SU-DHL-6 (cell line): ENCODE measurements at regions not wholly inside any gene's neighbourhood (a gene's known extent, or its start where the extent isn't known, plus 50 kb on each side); places are given as distances from the start of the nearest gene placed in this dataset.

ENCODE experiments used
- H2AFZ ChIP-seq: fragments of 200-600 bp; sonication (generic); 2 replicates; pipeline ENCODE4 v1.6.1; 2014; ENCODE audit warnings: low read depth, mild to moderate bottlenecking, moderate library complexity, mixed read lengths, antibody characterized with exemption, low read length; ENCODE audit not compliant: severe bottlenecking
- H3F3A ChIP-seq: fragments of 200-600 bp; shearing (Covaris generic); 2 replicates; pipeline ENCODE4 v1.6.0; 2016; ENCODE audit warnings: antibody characterized with exemption, mild to moderate bottlenecking; ENCODE audit not compliant: insufficient read depth
- H3K27ac ChIP-seq: fragments of 200-600 bp; sonication (generic); 2 replicates; pipeline ENCODE4 v1.5.1; 2016; ENCODE audit warnings: low read depth, mild to moderate bottlenecking, low read length, moderate library complexity, mixed read lengths
- H3K27me3 ChIP-seq: fragments of 200-600 bp; sonication (generic), shearing (Covaris generic); 2 replicates; pipeline ENCODE4 v1.6.0; 2014; ENCODE audit warnings: mild to moderate bottlenecking, low read length
- H3K36me3 ChIP-seq: fragments of 200-600 bp; sonication (generic); 2 replicates; pipeline ENCODE4 v1.6.1; 2014; ENCODE audit warnings: mild to moderate bottlenecking, low read length, mixed read lengths
- H3K4me2 ChIP-seq: fragments of 300-600, 200-600 bp; shearing (Covaris generic), sonication (generic); 2 replicates; pipeline ENCODE4 v1.6.0; 2014; ENCODE audit warnings: low read length, low read depth, mild to moderate bottlenecking; ENCODE audit not compliant: poor library complexity, severe bottlenecking
- H3K4me3 ChIP-seq: fragments of 200-600 bp; sonication (generic); 2 replicates; pipeline ENCODE4 v1.5.1; 2014; ENCODE audit warnings: antibody characterized with exemption, low read length, mild to moderate bottlenecking, mixed read lengths; ENCODE audit not compliant: insufficient read depth, poor library complexity, severe bottlenecking
- H3K79me2 ChIP-seq: fragments of 200-600 bp; sonication (generic); 2 replicates; pipeline ENCODE4 v1.6.1; 2014; ENCODE audit warnings: mild to moderate bottlenecking, low read length, moderate library complexity; ENCODE audit not compliant: insufficient read depth
- H3K9ac ChIP-seq: fragments of 200-600 bp; sonication (generic); 2 replicates; pipeline ENCODE4 v1.7.0; 2014; ENCODE audit warnings: mild to moderate bottlenecking, low read length
- H3K9me2 ChIP-seq: fragments of 200-600 bp; sonication (generic); replicated peaks from 2 replicates; pipeline ENCODE4 v1.6.1; 2014; ENCODE audit warnings: low read length; ENCODE audit not compliant: insufficient read depth
- H3K9me3 ChIP-seq: fragments of 200-600 bp; sonication (generic); 2 replicates; pipeline ENCODE4 v1.6.1; 2014; ENCODE audit warnings: low read length, mixed read lengths; ENCODE audit not compliant: insufficient read depth
- H4K20me1 ChIP-seq: fragments of 200-600 bp; sonication (generic); 2 replicates; pipeline ENCODE4 v1.6.1; 2014; ENCODE audit warnings: low read depth, mild to moderate bottlenecking, antibody characterized with exemption, low read length, moderate library complexity, mixed read lengths
- EZH2phosphoT487 ChIP-seq: fragments of 200-600 bp; sonication (generic), shearing (Covaris generic); conservative IDR thresholded peaks from 2 replicates; pipeline ENCODE4 v1.6.1; 2018; ENCODE audit warnings: mild to moderate bottlenecking, antibody characterized with exemption, low read length, moderate library complexity, mixed read lengths
- TF ChIP-seq, protein P1 (sequence below): fragments of 200-600 bp; sonication (generic); IDR thresholded peaks from one replicate; pipeline ENCODE4 v1.5.1; 2017; ENCODE audit warnings: antibody characterized with exemption, mild to moderate bottlenecking, low read length, moderate library complexity; ENCODE audit not compliant: insufficient read depth, poor library complexity, severe bottlenecking

DNA sequence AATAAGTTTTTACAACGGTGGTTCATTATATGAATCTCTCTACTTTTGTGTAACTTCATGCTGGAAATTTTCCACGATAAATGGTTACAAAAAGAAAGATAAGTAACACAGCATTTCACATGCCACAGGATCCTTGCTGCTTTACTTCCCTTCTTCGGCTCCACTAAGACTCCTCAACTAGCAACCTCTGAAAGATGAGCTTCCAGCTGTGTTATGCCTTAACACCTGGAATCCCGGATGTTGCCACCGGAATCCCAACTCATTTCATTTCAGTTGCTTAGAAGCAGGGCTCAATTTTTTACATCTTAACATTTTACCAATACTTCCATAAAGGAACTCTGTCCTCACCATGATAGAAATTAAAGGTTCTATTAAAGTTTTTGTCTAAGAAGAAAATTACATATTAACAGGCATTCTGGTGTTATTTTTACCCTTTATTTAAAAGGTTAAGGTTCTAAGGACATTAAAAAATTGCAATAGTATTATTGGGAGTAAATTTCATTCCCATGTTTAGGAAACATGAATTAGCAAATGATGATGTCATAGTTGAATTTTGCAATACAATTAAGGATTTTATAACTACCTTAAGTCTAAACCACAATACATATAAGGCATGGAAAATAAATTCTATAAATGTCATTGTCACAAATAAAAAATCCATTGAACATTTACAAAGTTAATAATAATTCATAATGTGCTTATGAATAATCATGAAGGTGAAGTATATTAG is 57.1 kb upstream of the IL6 start:
- Histone ChIP-seq H4K20me1 (no peaks in the 10 kb centered on the region), H3K4me3 (no peak overlapping the region), H3K79me2 (no peaks in the 10 kb centered on the region), H3K9me3 (no peaks in the 10 kb centered on the region), H3K4me2 (no peak overlapping the region), H3K9me2 (no peaks in the 10 kb centered on the region), H3K27ac (no peak overlapping the region), H3K36me3 (no peaks in the 10 kb centered on the region), H3K9ac (no peak overlapping the region), H3K27me3 (no peaks in the 10 kb centered on the region), H3F3A (no peaks in the 10 kb centered on the region), H2AFZ (no peak overlapping the region)
- TF ChIP-seq, protein P1, sequence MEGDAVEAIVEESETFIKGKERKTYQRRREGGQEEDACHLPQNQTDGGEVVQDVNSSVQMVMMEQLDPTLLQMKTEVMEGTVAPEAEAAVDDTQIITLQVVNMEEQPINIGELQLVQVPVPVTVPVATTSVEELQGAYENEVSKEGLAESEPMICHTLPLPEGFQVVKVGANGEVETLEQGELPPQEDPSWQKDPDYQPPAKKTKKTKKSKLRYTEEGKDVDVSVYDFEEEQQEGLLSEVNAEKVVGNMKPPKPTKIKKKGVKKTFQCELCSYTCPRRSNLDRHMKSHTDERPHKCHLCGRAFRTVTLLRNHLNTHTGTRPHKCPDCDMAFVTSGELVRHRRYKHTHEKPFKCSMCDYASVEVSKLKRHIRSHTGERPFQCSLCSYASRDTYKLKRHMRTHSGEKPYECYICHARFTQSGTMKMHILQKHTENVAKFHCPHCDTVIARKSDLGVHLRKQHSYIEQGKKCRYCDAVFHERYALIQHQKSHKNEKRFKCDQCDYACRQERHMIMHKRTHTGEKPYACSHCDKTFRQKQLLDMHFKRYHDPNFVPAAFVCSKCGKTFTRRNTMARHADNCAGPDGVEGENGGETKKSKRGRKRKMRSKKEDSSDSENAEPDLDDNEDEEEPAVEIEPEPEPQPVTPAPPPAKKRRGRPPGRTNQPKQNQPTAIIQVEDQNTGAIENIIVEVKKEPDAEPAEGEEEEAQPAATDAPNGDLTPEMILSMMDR: no peak
- no peak for TF ChIP-seq EZH2phosphoT487

GRCh38 chr7:22668971-22669401 is 58.0 kb upstream of the IL6 start:
- H3K27ac ChIP-seq: no peak overlapping the region
- H3F3A ChIP-seq: no peaks in the 10 kb centered on the region
- H4K20me1 ChIP-seq: no peaks in the 10 kb centered on the region
- H3K9me3 ChIP-seq: no peaks in the 10 kb centered on the region
- H3K9me2 ChIP-seq: no peaks in the 10 kb centered on the region
- H2AFZ ChIP-seq: no peak overlapping the region
- no peaks in the 10 kb centered on the region for H3K36me3 ChIP-seq
- no peaks in the 10 kb centered on the region for H3K27me3 ChIP-seq
- TF ChIP-seq, protein P1: no peak
- no peak for TF ChIP-seq EZH2phosphoT487
- no peak overlapping the region for H3K4me2 ChIP-seq
- no peak overlapping the region for H3K4me3 ChIP-seq
- H3K79me2 ChIP-seq: no peaks in the 10 kb centered on the region
- H3K9ac ChIP-seq: no peak overlapping the region

DNA sequence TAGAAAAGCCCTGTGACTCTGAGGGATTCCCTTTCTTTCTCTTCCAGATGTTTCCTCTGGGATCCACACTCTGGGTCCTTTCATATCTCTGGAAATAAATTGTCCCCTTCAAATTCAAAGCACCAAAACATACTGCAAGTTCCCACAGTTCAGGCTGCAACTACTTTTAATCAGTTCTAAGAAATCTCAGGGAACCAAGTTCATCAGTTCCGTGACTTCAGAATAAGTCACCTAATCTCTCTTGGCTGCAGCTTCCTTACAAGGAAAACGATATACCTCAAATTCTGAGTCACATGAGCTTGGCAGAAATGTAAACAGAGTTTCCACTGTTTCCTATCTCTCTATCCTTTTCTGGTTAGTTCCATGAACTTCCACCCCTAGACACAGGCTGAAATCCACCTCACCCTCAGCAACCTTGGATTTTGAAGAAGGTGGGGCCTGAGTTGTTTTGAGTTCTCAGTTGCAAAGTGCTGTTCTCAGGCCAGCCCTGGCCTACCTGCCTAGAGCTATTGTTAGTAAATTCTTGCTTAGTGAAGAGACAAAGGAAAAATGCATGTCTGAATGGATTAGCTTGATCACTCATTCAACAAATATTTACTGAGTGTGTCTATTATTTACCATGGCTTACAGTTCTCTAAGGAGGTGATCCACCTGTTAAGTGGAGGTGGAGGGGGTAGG is 59.3 kb upstream of the IL6 start:
- Histone ChIP-seq H3K36me3 (no peaks in the 10 kb centered on the region), H3K4me2 (no peak overlapping the region)

More for the DNA sequence above, 59.3 kb upstream of the IL6 start:
- Histone ChIP-seq H3K27ac (no peak overlapping the region), H4K20me1 (no peaks in the 10 kb centered on the region), H3K9me2 (no peaks in the 10 kb centered on the region), H3K4me3 (no peak overlapping the region), H3K9me3 (no peaks in the 10 kb centered on the region), H3K79me2 (no peaks in the 10 kb centered on the region), H2AFZ (no peak overlapping the region), H3K9ac (no peak overlapping the region), H3F3A (no peaks in the 10 kb centered on the region), H3K27me3 (no peaks in the 10 kb centered on the region)
- TF ChIP-seq EZH2phosphoT487: no peak
- TF ChIP-seq, protein P1: no peak
